Right lobe of liver (tissue), 6 donors: ENCODE measurements at regions not wholly inside any gene's neighbourhood (a gene's known extent, or its start where the extent isn't known, plus 50 kb on each side); places are given as distances from the start of the nearest gene placed in this dataset.

Source experiments
- ATAC-seq, 4 donors: fragments of 200-7000 bp; cut with Tn5 transposase; one replicate each; pipeline ENCODE4 v1.9.1; 2020; ENCODE audit warnings: mild to moderate bottlenecking in 4 of 4, moderate library complexity in 4 of 4
- DNase-seq, 3 donors: peaks; one replicate each; pipeline ENCODE4 v3.0.0-alpha.2; 2020
- H3K27ac ChIP-seq, 3 donors: fragments of 200-600 bp; one replicate each; pipeline ENCODE4 v1.8.0; 2022
- H3K27me3 ChIP-seq, 2 donors: fragments of 200-600 bp; one replicate each; pipeline ENCODE4 v1.8.0; 2022
- H3K36me3 ChIP-seq, 4 donors: fragments of 200-600 bp; sonication (generic) in 1 of 4; one replicate each; pipeline versions ENCODE4 v1.5.1 to v1.8.0; 2017 to 2022; ENCODE audit warnings: control low read depth in 1 of 4
- H3K4me1 ChIP-seq, 4 donors: fragments of 200-600 bp; sonication (generic) in 1 of 4; one replicate each; pipeline versions ENCODE4 v1.5.1 to v1.8.0; 2017 to 2022; ENCODE audit warnings: control low read depth in 1 of 4
- H3K4me3 ChIP-seq, 3 donors: fragments of 200-600 bp; one replicate each; pipeline ENCODE4 v1.8.0; 2022
- H3K9me3 ChIP-seq, 4 donors: fragments of 200-600 bp; sonication (generic) in 1 of 4; one replicate each; pipeline versions ENCODE4 v1.5.1 to v1.8.0; 2017 to 2022; ENCODE audit warnings: control low read depth in 1 of 4
- POLR2A ChIP-seq: fragments of 450-650 bp; IDR thresholded peaks from one replicate; pipeline ENCODE4 v1.6.1; 2017; ENCODE audit warnings: antibody characterized with exemption, mild to moderate bottlenecking
- WGBS: methylation state at CpG from one replicate; pipeline ENCODE4 v1.1.6; 2018; ENCODE audit warnings: low coverage, low lambda C conversion rate; ENCODE audit not compliant: insufficient coverage; ENCODE audit errors: missing lambda C conversion rate; 5-methylcytosine and 5-hydroxymethylcytosine counted together
- intact Hi-C, 2 donors: fragments of 100-400 bp; cut with DNase I; formaldehyde crosslinking; loops; one replicate each; pipeline versions ENCODE4 v1.11.2 to v1.14.1; 2022
- TF ChIP-seq, protein P1 (sequence below), 4 donors: fragments of 200-600 bp in 3 of 4; fragments of 450-650 bp in 1 of 4; IDR thresholded peaks; one replicate each; pipeline versions ENCODE4 v1.5.1 to v1.8.0; 2016 to 2022; ENCODE audit warnings: antibody characterized with exemption in 4 of 4, mild to moderate bottlenecking in 2 of 4
- donor health status: DM: no; HTN: yes; CAD: no.
- donor health status: DM: no; HTN: no; CAD: no.
- donor health status: DM: no; HTN: no; CAD: no.
- donor health status: DM: no; HTN: yes; CAD: no.
- donor health status: DM: no; HTN: yes; CAD: no.

DNA sequence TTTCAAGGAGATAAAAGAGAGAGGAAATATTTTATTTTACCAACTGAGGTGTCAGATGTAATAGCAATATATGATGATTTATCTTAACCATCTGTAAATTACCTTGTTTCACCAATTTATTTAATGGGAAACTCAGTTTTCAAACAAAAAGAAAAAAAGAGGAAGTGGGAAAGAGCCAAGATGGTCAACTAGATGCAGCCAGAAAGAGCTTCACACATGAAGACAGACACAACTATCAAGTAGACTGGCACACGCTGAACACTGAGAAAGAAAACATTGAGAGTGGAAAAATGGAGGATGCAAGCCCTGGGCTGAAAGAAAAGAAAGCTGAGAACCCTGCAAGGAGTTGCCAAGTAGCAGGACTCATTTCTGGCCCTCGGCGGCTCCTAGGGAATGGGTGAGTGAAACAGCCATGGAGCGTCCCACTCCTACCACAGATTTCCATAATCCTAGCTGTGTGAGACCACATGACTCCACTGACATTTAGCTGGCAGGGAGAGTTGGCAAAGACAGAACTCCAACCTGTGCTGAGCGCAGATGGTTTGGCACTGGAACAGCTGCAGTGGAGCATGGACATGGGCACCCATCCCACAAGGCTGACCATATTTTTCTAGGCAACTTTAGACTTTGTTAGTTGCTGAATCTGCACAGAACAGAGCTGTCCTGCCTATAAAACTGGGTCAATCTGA lies 409.3 kb downstream of the FAM47B start:
- no peak for TF ChIP-seq POLR2A
- TF ChIP-seq, protein P1, sequence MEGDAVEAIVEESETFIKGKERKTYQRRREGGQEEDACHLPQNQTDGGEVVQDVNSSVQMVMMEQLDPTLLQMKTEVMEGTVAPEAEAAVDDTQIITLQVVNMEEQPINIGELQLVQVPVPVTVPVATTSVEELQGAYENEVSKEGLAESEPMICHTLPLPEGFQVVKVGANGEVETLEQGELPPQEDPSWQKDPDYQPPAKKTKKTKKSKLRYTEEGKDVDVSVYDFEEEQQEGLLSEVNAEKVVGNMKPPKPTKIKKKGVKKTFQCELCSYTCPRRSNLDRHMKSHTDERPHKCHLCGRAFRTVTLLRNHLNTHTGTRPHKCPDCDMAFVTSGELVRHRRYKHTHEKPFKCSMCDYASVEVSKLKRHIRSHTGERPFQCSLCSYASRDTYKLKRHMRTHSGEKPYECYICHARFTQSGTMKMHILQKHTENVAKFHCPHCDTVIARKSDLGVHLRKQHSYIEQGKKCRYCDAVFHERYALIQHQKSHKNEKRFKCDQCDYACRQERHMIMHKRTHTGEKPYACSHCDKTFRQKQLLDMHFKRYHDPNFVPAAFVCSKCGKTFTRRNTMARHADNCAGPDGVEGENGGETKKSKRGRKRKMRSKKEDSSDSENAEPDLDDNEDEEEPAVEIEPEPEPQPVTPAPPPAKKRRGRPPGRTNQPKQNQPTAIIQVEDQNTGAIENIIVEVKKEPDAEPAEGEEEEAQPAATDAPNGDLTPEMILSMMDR (IDR thresholded peaks at IDR 0.05), result no peak
- ATAC-seq, result peak in 3 of 4 donors; percentile 43 to 56 (median 56)
- Histone ChIP-seq H3K27me3 (no peaks in the 10 kb centered on the region), H3K4me1 (no peaks in the 10 kb centered on the region), H3K9me3 (peaks cover 0 to 8% (median 0%) of the 10 kb centered on the region in 4 donors), H3K27ac (no peak overlapping the region), H3K36me3 (no peaks in the 10 kb centered on the region), H3K4me3 (no peak overlapping the region)
- WGBS, result 67% methylated on average over 1 of the region's 5 CpGs
- intact Hi-C loops, result no loop called here
- DNase-seq, result peak in 1 of 3 donors; percentile 44

DNA sequence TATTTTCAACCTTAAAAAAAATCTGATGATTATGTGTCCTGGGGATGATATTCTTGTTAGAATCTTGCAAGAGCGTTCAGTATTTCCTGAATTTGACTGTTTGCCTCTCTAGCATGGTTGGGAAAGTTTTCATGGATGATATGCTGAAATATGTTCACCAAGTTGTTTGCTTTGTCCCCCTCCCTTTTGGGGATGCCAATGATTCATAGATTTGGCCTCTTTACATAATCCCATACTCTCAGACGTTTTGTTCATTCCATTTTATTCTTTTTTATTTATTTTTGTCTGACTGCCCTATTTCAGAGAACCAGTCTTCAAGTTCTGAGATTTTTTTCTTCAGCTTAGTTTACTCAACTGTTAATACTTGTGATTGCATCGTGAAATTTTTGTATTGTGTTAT lies 415.1 kb downstream of the FAM47B start:
- Histone ChIP-seq H3K27me3 (no peaks in the 10 kb centered on the region), H3K36me3 (no peaks in the 10 kb centered on the region), H3K4me3 (no peak overlapping the region), H3K4me1 (no peaks in the 10 kb centered on the region), H3K9me3 (peaks cover 0 to 8% (median 0%) of the 10 kb centered on the region in 4 donors), H3K27ac (no peak overlapping the region)
- intact Hi-C loops, result no loop called here
- DNase-seq (no peak), ATAC-seq (no peak)
- TF ChIP-seq, protein P1 (IDR thresholded peaks at IDR 0.05), result no peak
- no peak for TF ChIP-seq POLR2A
- WGBS, result 38% methylated on average over 3 of the region's 3 CpGs

DNA sequence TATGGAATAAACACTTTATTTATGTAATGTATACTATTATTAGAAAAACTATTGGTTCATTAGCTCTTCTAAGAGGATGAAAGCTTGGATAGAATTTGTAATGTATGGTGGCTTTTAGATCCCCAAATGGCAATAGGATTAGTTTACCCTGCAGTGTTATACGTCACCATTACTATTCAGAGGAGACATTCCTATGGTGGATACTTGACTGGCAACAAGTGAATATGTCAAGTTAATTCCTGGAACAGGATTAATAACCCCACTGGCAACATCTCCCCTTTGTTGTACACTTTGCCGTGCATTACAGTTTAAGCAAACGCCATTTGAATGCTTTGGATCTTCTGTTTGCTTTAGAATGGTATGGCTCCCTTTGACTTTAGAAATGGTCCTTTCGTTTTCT lies 420.3 kb downstream of the FAM47B start:
- TF ChIP-seq, protein P1 (IDR thresholded peaks at IDR 0.05), result no peak
- TF ChIP-seq POLR2A, result no peak
- 72% methylated on average over 4 of the region's 4 CpGs for WGBS
- no peak overlapping the region for H3K27ac ChIP-seq
- no peak for DNase-seq
- no peak for ATAC-seq
- no peaks in the 10 kb centered on the region for H3K27me3 ChIP-seq
- no peak overlapping the region for H3K4me3 ChIP-seq
- intact Hi-C loops, result no loop called here
- no peaks in the 10 kb centered on the region for H3K36me3 ChIP-seq
- H3K9me3 ChIP-seq, result no peaks in the 10 kb centered on the region
- H3K4me1 ChIP-seq, result no peaks in the 10 kb centered on the region

DNA sequence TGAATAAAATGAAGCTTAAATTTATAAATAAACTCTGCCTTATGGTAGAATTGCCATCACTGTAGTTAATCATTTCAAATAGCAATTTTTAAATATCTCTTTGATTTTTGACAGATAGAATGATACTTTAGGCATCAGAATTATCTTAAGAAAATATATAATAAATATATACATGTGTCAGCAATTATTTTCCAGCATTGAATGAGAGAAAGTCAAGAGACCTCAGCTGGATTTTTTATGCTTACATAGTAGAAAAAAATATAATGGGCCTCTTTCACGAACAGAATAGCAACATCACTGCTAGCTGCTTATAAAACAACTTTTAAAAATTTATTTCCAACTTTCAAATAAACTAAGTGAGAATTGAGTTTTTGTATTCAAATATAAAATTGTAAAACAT lies 424.0 kb upstream of the MAGEB16 start:
- DNase-seq, result no peak
- intact Hi-C loops, result no loop called here
- no peak overlapping the region for H3K27ac ChIP-seq
- H3K27me3 ChIP-seq, result no peaks in the 10 kb centered on the region
- TF ChIP-seq, protein P1 (IDR thresholded peaks at IDR 0.05), result no peak
- TF ChIP-seq POLR2A, result no peak
- no peaks in the 10 kb centered on the region for H3K4me1 ChIP-seq
- WGBS, result 18% methylated on average over 1 of the region's 1 CpG
- no peak for ATAC-seq
- H3K36me3 ChIP-seq, result no peaks in the 10 kb centered on the region
- H3K4me3 ChIP-seq, result no peak overlapping the region
- H3K9me3 ChIP-seq, result no peaks in the 10 kb centered on the region
